SU-DHL-6 (cell line): ENCODE measurements at regions not wholly inside any gene's neighbourhood (a gene's known extent, or its start where the extent isn't known, plus 50 kb on each side); places are given as distances from the start of the nearest gene placed in this dataset.

Experiments used
- EZH2phosphoT487 ChIP-seq: fragments of 200-600 bp; sonication (generic), shearing (Covaris generic); conservative IDR thresholded peaks from 2 replicates; pipeline ENCODE4 v1.6.1; 2018; ENCODE audit warnings: mild to moderate bottlenecking, antibody characterized with exemption, low read length, moderate library complexity, mixed read lengths
- TF ChIP-seq, protein P1 (sequence below): fragments of 200-600 bp; sonication (generic); IDR thresholded peaks from one replicate; pipeline ENCODE4 v1.5.1; 2017; ENCODE audit warnings: antibody characterized with exemption, mild to moderate bottlenecking, low read length, moderate library complexity; ENCODE audit not compliant: insufficient read depth, poor library complexity, severe bottlenecking

DNA sequence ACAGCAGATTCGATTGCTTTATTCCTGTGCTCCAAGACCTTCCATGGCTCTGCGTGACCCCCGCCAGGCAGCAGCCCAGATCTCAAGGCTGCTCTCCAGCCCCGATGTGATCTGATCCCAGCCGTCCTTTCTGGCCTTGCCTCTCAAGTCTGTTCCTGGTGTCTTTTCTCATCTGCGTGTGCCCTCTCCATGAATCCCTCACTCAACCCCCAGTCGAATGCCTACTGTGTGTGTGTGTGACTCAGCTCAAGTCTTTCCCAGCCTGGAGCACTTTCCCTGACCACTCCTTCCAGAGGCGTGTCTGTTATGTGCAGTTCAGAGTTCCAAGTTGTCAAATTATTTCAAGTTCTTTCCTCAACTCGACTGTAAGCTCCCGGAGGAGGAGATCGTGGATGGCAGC lies 64.0 kb downstream of the MRM1 start:
- TF ChIP-seq, protein P1, sequence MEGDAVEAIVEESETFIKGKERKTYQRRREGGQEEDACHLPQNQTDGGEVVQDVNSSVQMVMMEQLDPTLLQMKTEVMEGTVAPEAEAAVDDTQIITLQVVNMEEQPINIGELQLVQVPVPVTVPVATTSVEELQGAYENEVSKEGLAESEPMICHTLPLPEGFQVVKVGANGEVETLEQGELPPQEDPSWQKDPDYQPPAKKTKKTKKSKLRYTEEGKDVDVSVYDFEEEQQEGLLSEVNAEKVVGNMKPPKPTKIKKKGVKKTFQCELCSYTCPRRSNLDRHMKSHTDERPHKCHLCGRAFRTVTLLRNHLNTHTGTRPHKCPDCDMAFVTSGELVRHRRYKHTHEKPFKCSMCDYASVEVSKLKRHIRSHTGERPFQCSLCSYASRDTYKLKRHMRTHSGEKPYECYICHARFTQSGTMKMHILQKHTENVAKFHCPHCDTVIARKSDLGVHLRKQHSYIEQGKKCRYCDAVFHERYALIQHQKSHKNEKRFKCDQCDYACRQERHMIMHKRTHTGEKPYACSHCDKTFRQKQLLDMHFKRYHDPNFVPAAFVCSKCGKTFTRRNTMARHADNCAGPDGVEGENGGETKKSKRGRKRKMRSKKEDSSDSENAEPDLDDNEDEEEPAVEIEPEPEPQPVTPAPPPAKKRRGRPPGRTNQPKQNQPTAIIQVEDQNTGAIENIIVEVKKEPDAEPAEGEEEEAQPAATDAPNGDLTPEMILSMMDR, result no peak
- no peak for TF ChIP-seq EZH2phosphoT487
